Left lobe of liver (tissue), 2 donors: ENCODE measurements at regions not wholly inside any gene's neighbourhood (a gene's known extent, or its start where the extent isn't known, plus 50 kb on each side); places are given as distances from the start of the nearest gene placed in this dataset.
"Not testable (repeated sequence)": the region's sequence is repeated elsewhere in the genome, so short reads cannot be mapped to it uniquely, and the experiment has no call there.

Experiments
- ATAC-seq: fragments of 200-7000 bp; cut with Tn5 transposase; one replicate; pipeline ENCODE4 v1.9.1; 2020; ENCODE audit warnings: mild to moderate bottlenecking, moderate library complexity
- DNase-seq: peaks from one replicate; pipeline ENCODE4 v3.0.0-alpha.2; 2020; ENCODE audit warnings: low spot score
- donor health status: DM: no; HTN: no; CAD: no; lungs with moderate emphysema.
- donor health status: DM: no; HTN: yes; CAD: no.

GRCh38 chr7:119964788-119965542 lies 308.0 kb upstream of the KCND2 start:
- ATAC-seq (no peak), DNase-seq (no peak)

DNA sequence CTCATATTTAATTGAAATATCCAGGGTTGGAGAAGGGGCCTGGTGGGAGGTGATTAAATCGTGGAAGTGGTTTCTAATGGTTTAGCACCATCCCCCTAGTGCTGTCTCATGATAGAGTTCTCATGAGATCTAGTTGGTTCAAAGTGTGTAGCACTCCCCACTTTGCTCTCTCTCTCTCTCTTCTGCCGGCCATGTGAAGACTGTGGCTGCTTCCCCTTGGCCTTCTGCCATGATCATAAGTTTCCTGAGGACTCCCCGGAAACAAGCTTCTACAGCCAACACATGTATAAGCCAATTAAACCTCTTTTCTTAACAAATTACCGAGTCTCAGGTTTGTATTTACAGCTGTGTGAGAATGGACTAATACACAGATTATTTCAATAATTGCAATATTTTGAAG lies 305.8 kb upstream of the KCND2 start:
- ATAC-seq (no peak), DNase-seq (no peak)

DNA sequence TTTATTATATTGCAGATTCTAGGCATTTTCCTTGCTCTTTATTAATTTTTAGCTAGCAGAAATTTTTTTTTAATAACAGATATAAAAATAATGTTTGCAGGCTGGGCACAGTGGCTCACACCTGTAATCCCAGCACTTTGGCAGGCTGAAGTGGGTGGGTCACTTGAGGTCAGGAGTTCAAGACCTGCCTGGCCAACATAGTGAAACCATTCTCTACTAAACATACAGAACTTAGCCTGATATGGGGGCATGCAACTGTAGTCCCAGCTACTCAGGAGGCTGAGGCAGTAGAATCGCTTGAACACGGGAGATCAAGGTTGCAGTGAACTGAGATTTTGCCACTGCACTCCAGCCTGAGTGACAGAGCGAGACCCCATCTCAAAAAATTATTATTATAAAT lies 304.6 kb upstream of the KCND2 start:
- not testable (repeated sequence) for ATAC-seq, DNase-seq

GRCh38 chr7:119969054-119969453 lies 303.9 kb upstream of the KCND2 start:
- DNase-seq: no peak
- no peak for ATAC-seq

- no peak for DNase-seq
- no peak for ATAC-seq
These were observed 303.2 kb upstream of the KCND2 start for GRCh38 chr7:119969763-119970162.

- ATAC-seq (no peak), DNase-seq (no peak)
These were observed 298.0 kb upstream of the KCND2 start for GRCh38 chr7:119974972-119975371.

GRCh38 chr7:119982884-119983283 lies 290.1 kb upstream of the KCND2 start:
- ATAC-seq (no peak), DNase-seq (no peak)

GRCh38 chr7:119983468-119983867 lies 289.5 kb upstream of the KCND2 start:
- no peak for ATAC-seq

DNA sequence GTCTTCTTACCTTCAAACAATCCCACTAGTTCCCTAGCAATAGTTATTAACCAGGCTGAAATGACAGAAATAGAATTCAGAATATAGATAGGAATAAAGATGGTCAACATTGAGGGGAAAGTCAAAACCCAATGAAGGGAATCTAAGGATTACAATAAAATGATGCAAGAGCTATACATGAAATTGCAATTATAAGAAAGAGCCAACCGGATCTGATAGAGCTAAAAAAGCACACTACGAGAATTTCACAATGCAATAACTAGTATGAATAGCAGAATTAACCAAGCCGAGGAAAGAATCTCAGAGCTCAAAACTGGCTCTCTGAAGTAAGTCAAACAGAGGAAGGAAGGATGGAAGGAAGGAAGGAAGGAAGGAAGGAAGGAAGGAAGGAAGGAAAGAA lies 288.7 kb upstream of the KCND2 start:
- ATAC-seq: no peak
- DNase-seq: no peak

More at GRCh38 chr7:119983468-119983867, 289.5 kb upstream of the KCND2 start:
- DNase-seq: no peak

- ATAC-seq (no peak), DNase-seq (no peak)
These were observed 284.6 kb upstream of the KCND2 start for GRCh38 chr7:119988401-119988800.

- ATAC-seq: no peak
- DNase-seq: no peak
These were observed 278.0 kb upstream of the KCND2 start for GRCh38 chr7:119994928-119995327.

- ATAC-seq: no peak
These were observed 276.3 kb upstream of the KCND2 start for GRCh38 chr7:119996634-119997033.

DNA sequence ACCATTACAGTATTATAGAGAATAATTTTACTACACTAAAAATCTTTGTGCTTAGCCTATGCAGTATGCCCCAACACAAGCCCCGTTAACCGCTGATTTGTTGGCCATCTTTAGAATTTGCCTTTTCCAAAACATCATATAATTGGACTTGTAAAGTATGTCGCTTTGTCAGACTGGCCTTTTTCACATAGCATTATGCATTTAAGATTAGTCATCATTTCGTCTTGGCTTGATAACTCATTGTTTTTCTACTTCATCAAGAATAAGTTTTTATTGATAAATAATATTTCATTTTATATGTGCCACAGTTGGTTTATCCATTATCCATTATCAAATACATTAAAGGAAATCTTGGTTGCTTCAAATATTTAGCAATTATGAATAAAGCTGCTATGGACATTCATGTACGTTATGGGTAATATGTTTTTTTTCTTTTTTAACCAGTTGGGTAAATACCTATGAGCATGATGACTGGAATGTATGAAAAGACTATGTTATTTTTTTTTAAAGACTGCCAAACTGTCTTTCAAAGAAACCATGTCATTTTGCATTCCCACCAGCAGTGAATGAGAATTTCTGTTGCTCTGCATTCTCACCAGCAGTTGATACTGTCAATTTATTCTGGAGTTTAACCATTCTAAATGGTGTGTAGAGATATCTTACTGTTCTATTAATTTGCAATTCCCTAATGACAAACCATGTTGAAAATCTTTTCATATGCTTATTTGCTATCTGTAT lies 273.1 kb upstream of the KCND2 start:
- DNase-seq (no peak), ATAC-seq (no peak)

More at GRCh38 chr7:119996634-119997033, 276.3 kb upstream of the KCND2 start:
- no peak for DNase-seq

DNA sequence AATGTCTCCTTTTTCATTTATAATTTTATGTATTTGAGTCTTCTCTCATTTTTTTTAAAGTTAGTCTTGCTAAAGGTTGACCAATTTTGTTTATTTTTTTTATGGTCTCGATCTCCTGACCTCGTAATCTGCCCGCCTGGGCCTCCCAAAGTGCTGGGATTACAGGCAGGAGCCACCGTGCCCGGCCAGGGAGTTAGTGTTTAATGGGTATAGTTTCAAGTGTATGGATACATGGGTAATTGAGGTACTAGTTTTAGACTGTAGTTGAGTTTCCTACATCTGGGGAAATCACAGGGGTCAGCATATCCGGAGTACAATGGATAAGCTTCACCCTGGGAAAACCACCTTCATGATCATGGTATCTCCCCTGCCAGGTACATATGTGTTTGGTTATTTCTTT lies 267.3 kb upstream of the KCND2 start:
- ATAC-seq (no peak), DNase-seq (no peak)

GRCh38 chr7:120014301-120014700 lies 258.7 kb upstream of the KCND2 start:
- not testable (repeated sequence) for ATAC-seq, DNase-seq

DNA sequence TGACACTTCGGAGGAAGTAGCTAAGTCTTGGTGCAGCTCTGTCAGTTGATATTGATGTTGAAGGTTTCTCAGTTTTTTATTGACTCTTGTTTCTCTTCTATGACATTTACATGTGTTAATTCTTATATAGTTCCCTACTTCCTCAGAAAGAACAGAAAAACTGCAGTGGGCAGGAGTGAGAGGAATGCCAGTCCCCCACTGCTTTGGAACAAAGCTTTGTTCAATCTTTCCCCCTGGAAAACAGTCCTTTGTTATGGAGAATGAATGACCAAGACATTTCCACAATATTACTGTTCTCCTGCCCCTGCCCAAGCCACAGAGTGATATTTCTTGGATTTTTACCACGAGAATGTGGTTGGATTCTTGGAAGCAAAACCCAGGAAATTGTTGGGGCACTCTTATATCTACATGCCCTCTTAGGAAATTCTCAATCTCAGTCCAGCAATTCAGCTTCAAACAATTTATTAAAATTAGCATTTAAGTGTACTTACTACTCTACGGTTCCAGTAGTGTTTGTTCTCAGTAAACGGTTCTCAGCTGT lies 258.0 kb upstream of the KCND2 start:
- DNase-seq (no peak), ATAC-seq (no peak)

DNA sequence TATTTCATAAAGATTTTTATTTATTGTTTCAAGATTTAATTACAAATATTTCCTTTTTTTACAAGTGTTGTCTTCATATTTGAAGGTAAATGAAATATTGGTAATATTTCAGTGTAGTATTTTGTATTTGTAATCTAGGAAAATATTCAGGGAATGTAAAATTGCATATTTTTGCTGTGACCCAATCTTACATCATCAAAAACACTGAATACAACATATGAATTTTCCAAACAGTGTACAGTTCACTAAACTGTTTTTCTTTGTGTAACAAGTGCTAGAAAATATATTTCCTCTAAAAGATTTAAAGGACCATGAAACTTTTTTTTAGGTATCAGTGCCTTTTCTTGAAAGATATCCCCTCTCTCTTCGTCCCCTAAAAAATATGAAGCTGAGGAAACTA lies 251.9 kb upstream of the KCND2 start:
- ATAC-seq: no peak
- DNase-seq: no peak

DNA sequence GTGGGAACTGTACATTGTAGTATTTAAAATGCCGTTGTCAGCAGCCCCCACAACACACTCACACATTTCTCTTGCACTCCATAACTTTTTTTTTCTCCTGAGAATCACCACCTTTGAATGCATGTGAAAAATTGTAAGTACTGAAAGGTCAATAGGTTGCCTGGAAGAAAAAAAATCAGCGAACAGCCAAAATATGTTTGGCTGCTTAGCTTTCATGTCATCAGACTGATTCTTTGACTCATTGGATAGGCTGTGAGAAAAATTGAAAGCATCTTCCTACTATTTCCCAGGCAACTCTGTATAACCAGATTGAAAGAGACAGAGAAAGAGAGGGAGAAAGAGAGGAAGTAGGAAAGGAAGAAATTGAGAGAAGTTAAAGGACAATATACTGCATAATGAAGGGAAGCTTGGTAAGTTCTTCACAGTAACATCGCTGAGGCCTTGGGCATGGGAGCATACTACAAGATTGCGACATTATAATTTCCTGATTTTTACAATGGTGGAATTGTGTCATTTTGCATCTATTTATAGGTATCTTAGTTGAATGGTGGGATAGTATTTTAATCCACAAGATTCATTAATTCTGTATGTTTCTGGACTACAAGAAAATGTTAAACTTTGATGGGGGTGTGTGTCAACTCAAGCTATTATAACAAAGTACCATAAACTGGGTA lies 249.3 kb upstream of the KCND2 start:
- ATAC-seq: no peak
- no peak for DNase-seq

GRCh38 chr7:120028636-120029035 lies 244.3 kb upstream of the KCND2 start:
- ATAC-seq (no peak), DNase-seq (no peak)

DNA sequence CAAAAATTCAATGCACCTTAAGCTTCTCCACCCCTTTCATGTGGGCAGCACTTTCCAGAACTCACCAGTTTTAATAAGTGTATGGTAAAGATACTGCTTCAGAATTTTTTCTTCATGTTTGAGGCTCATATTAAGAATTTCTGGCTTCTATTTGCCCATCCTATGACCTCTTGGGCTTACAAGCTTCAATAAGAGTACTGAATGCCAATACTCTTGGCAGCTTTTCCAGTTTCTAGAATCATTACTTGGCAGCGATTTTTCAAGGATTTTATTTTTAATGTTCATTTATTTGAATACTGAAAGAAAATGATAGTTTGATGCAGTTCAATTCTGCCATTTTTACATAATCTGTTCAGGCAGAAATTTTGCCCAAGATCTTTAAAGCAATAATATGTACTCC lies 242.1 kb upstream of the KCND2 start:
- no peak for ATAC-seq

DNA sequence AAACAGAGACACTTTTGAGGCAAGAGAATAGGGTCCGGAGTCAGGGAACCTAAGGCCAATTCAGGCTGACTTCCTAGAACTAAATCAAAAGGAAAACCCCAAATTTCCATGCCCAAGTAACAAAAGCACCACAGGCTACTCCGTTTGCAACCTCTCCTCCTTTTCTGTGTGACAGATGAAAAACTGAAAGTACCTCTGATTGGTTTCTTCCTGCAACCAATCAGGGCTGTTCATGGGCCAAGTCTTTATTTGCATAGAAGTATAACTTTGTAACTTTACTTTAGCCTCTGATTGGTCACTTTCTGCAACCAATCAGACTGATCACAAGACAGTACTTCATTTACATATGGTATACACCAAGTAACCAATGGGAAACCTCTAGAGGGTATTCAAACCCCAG lies 239.9 kb upstream of the KCND2 start:
- ATAC-seq (no peak), DNase-seq (no peak)

More for the DNA sequence above, 242.1 kb upstream of the KCND2 start:
- DNase-seq: no peak

DNA sequence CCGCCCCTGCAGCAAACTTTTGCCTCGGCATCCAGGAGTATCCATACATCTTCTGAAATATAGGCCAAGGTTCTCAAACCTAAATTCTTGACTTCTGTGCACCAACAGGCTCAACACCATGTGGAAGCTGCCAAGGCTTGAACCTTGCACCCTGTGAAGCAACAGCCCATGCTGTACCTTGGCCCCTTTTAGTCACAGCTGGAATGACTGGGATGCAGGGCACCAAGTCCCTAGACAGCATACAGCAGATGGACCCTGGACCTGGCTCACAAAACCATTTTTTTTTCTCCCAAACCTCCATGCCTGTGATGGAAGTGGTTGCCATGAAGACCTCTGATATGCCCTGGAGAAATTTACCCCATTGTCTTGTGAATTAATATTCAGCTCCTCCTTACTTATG lies 233.8 kb upstream of the KCND2 start:
- ATAC-seq (no peak), DNase-seq (no peak)
